Activated naive CD8-positive, alpha-beta T cell treated with anti-CD3 and anti-CD28 coated beads, Interleukin-2, amount 10 ng/mL, durations not matched to agents 7 days and 5 days (primary cell): ENCODE measurements at regions not wholly inside any gene's neighbourhood (a gene's known extent, or its start where the extent isn't known, plus 50 kb on each side); places are given as distances from the start of the nearest gene placed in this dataset.

ENCODE experiments used
- ATAC-seq: fragments of 150-1000 bp; cut with Tn5 transposase; one replicate; pipeline ENCODE4 v1.10.0; 2021; ENCODE audit warnings: low read depth, moderate library complexity
- POLR2A ChIA-PET: fragments of 350-600 bp; sonication (Branson Sonifier 250); formaldehyde crosslinking; loops from one replicate; lab custom pipeline; 2021; ENCODE audit warnings: antibody characterized with exemption; lab: Charles Lee
- DNase-seq: peaks from one replicate; pipeline ENCODE4 v3.0.0; 2021
- H3K27ac Mint-ChIP-seq: one replicate; pipeline ENCODE4 v1.8.0; 2022; ENCODE audit warnings: mild to moderate bottlenecking, mixed read lengths
- H3K27me3 Mint-ChIP-seq: one replicate; pipeline ENCODE4 v1.8.0; 2022; ENCODE audit warnings: mild to moderate bottlenecking, moderate library complexity, mixed read lengths
- H3K36me3 Mint-ChIP-seq: one replicate; pipeline ENCODE4 v1.8.0; 2021; ENCODE audit warnings: mild to moderate bottlenecking, mixed read lengths
- H3K4me1 Mint-ChIP-seq: one replicate; pipeline ENCODE4 v1.8.0; 2021; ENCODE audit warnings: mixed read lengths
- H3K4me3 Mint-ChIP-seq: one replicate; pipeline ENCODE4 v1.8.0; 2022; ENCODE audit warnings: mild to moderate bottlenecking, moderate library complexity, mixed read lengths
- H3K9me3 Mint-ChIP-seq: one replicate; pipeline ENCODE4 v1.8.0; 2021; ENCODE audit warnings: mixed read lengths

- Mint-ChIP-seq H3K4me3 (peak overlapping the region; percentile 75), H3K9me3 (no peaks in the 10 kb centered on the region), H3K36me3 (peaks cover 14% of the 10 kb centered on the region), H3K27me3 (no peaks in the 10 kb centered on the region), H3K4me1 (peaks cover 61% of the 10 kb centered on the region), H3K27ac (peak overlapping the region; percentile 86)
- POLR2A ChIA-PET = interaction anchor here (1.1 kb wide), 1 partner anchor 13 kb away, joined by 3 read pairs; no protein-coding TSS in a partner anchor
- no peak for ATAC-seq
- DNase-seq = no peak
Measured at GRCh38 chr6:144346719-144347447, 61.7 kb downstream of the UTRN start.

DNA sequence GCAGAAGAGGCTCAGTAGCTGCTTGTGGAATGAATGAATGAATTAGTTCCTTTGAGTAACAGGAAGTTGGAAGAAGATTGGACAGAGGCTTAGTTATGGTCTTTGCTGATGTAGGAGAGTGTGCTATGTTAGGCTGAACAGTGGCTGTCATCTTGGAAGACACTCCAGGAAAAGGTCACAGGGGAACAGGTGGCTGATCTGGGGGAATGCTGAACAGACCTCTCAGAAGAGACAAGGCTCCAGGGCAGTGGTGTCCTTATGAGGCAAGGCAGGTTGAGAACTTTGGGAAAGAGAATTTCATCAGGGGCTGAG, 62.3 kb downstream of the UTRN start:
- peak overlapping the region; percentile 75 for H3K4me3 Mint-ChIP-seq
- DNase-seq = no peak
- POLR2A ChIA-PET = no interaction called here
- peak overlapping the region; percentile 86 for H3K27ac Mint-ChIP-seq
- peaks cover 62% of the 10 kb centered on the region for H3K4me1 Mint-ChIP-seq
- peaks cover 14% of the 10 kb centered on the region for H3K36me3 Mint-ChIP-seq
- ATAC-seq = no peak
- no peaks in the 10 kb centered on the region for H3K27me3 Mint-ChIP-seq
- no peaks in the 10 kb centered on the region for H3K9me3 Mint-ChIP-seq

DNA sequence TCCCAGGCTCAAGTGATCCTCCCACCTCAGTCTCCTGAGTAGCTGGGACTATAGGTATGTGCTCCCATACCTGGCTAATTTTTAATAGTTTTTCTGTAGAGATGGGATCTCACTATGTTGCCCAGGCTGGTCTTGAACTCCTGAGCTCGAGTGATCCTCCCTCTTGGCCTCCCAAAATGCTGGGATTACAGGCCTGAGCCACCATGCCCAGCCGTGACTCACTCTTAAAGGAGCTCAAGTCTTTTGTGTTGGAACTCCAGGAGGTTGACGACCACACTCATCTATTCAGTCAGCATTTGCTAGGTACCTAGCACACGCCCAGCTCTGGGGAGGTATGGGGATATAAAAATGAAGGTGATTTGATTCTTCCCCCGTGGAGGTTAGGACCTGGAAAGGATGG, 62.8 kb downstream of the UTRN start:
- DNase-seq (no peak), ATAC-seq (no peak)
- H3K4me1 Mint-ChIP-seq = peaks cover 63% of the 10 kb centered on the region
- peak overlapping the region; percentile 98 for H3K27ac Mint-ChIP-seq
- no peak overlapping the region for H3K4me3 Mint-ChIP-seq
- H3K27me3 Mint-ChIP-seq = no peaks in the 10 kb centered on the region
- H3K9me3 Mint-ChIP-seq = no peaks in the 10 kb centered on the region
- H3K36me3 Mint-ChIP-seq = peaks cover 14% of the 10 kb centered on the region
- POLR2A ChIA-PET = no interaction called here

- H3K36me3 Mint-ChIP-seq = peaks cover 18% of the 10 kb centered on the region
- peaks cover 68% of the 10 kb centered on the region for H3K4me1 Mint-ChIP-seq
- H3K4me3 Mint-ChIP-seq = peak overlapping the region; percentile 89
- no peaks in the 10 kb centered on the region for H3K9me3 Mint-ChIP-seq
- DNase-seq = no peak
- POLR2A ChIA-PET = interaction anchor here (1.0 kb wide), 1 partner anchor 16 kb away, joined by 3 read pairs; no protein-coding TSS in a partner anchor
- no peaks in the 10 kb centered on the region for H3K27me3 Mint-ChIP-seq
- peak overlapping the region; percentile 98 for H3K27ac Mint-ChIP-seq
- peak; percentile 61 for ATAC-seq
Measured at GRCh38 chr6:144349690-144350527, 64.8 kb downstream of the UTRN start.

GRCh38 chr6:144350528-144350880, 65.4 kb downstream of the UTRN start:
- no peak for DNase-seq
- POLR2A ChIA-PET = interaction anchor here (1.0 kb wide), 1 partner anchor 16 kb away, joined by 3 read pairs; no protein-coding TSS in a partner anchor
- Mint-ChIP-seq H3K36me3 (peaks cover 19% of the 10 kb centered on the region), H3K4me3 (peak overlapping the region; percentile 89), H3K27me3 (no peaks in the 10 kb centered on the region), H3K27ac (peak overlapping the region; percentile 98), H3K4me1 (peaks cover 64% of the 10 kb centered on the region), H3K9me3 (no peaks in the 10 kb centered on the region)
- peak; percentile 8 for ATAC-seq

DNA sequence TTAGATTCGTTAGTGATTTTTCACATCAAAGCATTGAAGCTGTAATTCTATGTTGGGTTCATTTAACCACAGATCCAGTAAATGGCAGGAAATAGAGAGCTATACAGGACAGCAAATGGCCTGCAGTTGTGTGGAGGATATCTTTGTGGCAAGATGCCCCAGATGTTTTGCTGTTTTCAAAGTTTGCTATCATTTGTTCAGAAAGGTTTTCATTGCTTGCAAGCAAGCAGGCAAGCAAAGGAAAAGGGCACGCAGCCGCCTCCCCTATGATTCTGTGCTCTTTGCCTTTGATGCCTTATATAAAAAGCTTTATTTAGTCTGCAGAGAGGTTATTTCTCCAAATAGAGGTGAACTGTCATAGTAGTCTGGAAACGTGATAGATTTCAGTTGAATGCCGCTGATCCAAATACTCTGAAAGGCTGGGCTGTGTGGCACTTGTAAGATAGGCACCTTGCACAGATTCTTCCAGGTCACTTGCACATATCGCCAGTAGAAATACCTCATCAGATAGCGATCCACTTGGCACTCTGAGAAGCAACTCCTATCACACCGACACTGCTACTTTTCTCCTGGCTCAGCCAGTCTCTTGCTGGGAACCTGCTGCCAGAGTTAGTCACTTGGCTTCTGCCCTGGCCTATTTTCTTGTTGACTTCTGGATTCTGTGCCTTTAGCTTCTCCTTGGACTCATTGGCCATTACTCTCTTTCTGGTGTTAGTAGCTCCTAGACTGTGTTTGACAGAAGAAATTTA, 66.4 kb downstream of the UTRN start:
- peaks cover 62% of the 10 kb centered on the region for H3K4me1 Mint-ChIP-seq
- POLR2A ChIA-PET = interaction anchor here (1.0 to 1.4 kb wide), 6 partner anchors 9 to 65 kb away, joined by 3 to 6 read pairs (median 4); no protein-coding TSS in a partner anchor
- H3K4me3 Mint-ChIP-seq = peak overlapping the region; percentile 89
- peaks cover 22% of the 10 kb centered on the region for H3K36me3 Mint-ChIP-seq
- DNase-seq (no peak), ATAC-seq (peak; percentile 49)
- H3K27ac Mint-ChIP-seq = peak overlapping the region; percentile 98
- no peaks in the 10 kb centered on the region for H3K27me3 Mint-ChIP-seq
- H3K9me3 Mint-ChIP-seq = no peaks in the 10 kb centered on the region

DNA sequence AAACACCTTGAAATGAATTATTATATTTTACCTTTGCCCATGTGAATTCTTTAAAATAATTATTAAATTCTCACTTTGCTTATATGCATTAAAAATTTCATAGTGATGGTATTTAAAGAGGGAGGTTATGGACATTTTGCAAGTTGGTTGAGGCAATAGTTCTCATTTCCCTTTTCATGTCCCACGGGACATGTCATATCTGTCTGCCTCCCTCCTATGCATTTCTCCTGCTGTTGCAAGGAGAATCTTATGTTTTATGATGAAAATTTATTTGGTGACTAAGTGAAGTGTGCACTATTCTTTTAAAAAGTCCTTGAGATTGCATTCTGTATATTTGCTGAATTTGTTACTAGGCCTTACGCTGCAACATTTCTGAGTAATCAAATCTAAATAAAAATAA, 67.2 kb downstream of the UTRN start:
- Mint-ChIP-seq H3K36me3 (peaks cover 20% of the 10 kb centered on the region), H3K4me3 (peak overlapping the region; percentile 89), H3K9me3 (no peaks in the 10 kb centered on the region), H3K27me3 (no peaks in the 10 kb centered on the region), H3K27ac (peak overlapping the region; percentile 98), H3K4me1 (peaks cover 56% of the 10 kb centered on the region)
- ATAC-seq (no peak), DNase-seq (no peak)
- POLR2A ChIA-PET = interaction anchor here (1.4 kb wide), 1 partner anchor 46 kb away, joined by 3 read pairs; no protein-coding TSS in a partner anchor

- DNase-seq = no peak
- peak overlapping the region; percentile 28 for H3K4me3 Mint-ChIP-seq
- H3K9me3 Mint-ChIP-seq = no peaks in the 10 kb centered on the region
- H3K36me3 Mint-ChIP-seq = peaks cover 19% of the 10 kb centered on the region
- peak overlapping the region; percentile 63 for H3K27ac Mint-ChIP-seq
- no peak for ATAC-seq
- H3K4me1 Mint-ChIP-seq = peaks cover 46% of the 10 kb centered on the region
- POLR2A ChIA-PET = no interaction called here
- no peaks in the 10 kb centered on the region for H3K27me3 Mint-ChIP-seq
Measured at GRCh38 chr6:144353871-144354314, 68.8 kb downstream of the UTRN start.

DNA sequence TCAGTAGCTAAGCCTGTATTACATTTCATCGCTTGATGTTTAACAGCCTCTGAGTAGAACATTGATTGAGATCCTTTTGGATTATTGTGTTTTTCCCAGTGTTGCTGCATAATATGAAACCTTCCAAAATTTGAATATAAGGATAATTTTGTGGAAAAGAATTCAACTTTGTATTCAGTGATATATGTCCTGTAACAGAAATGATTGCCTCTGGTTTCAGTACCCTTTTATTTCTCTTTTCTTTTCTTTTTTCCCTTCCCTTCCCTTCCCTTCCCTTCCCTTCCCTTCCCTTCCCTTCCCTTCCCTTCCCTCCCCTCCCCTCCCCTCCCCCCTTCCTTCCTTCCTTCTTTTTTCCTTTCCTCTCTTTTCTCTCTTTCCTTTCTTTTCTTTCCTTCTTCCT, 74.6 kb downstream of the UTRN start:
- DNase-seq = no peak
- Mint-ChIP-seq H3K4me3 (peak overlapping the region; percentile 33), H3K36me3 (peaks cover 44% of the 10 kb centered on the region), H3K27me3 (no peaks in the 10 kb centered on the region), H3K9me3 (no peaks in the 10 kb centered on the region), H3K4me1 (peaks cover 38% of the 10 kb centered on the region), H3K27ac (no peak overlapping the region)
- ATAC-seq = no peak
- POLR2A ChIA-PET = no interaction called here

GRCh38 chr6:144360401-144360800, 75.3 kb downstream of the UTRN start:
- ATAC-seq = no peak
- Mint-ChIP-seq H3K9me3 (no peaks in the 10 kb centered on the region), H3K4me3 (no peak overlapping the region), H3K36me3 (peaks cover 44% of the 10 kb centered on the region), H3K4me1 (peaks cover 38% of the 10 kb centered on the region), H3K27me3 (no peaks in the 10 kb centered on the region), H3K27ac (peak overlapping the region; percentile 4)
- no peak for DNase-seq
- POLR2A ChIA-PET = no interaction called here

GRCh38 chr6:144361016-144361415, 75.9 kb downstream of the UTRN start:
- DNase-seq (no peak), ATAC-seq (no peak)
- POLR2A ChIA-PET = no interaction called here
- H3K27me3 Mint-ChIP-seq = no peaks in the 10 kb centered on the region
- H3K4me1 Mint-ChIP-seq = peaks cover 39% of the 10 kb centered on the region
- no peaks in the 10 kb centered on the region for H3K9me3 Mint-ChIP-seq
- H3K27ac Mint-ChIP-seq = no peak overlapping the region
- no peak overlapping the region for H3K4me3 Mint-ChIP-seq
- H3K36me3 Mint-ChIP-seq = peaks cover 50% of the 10 kb centered on the region

DNA sequence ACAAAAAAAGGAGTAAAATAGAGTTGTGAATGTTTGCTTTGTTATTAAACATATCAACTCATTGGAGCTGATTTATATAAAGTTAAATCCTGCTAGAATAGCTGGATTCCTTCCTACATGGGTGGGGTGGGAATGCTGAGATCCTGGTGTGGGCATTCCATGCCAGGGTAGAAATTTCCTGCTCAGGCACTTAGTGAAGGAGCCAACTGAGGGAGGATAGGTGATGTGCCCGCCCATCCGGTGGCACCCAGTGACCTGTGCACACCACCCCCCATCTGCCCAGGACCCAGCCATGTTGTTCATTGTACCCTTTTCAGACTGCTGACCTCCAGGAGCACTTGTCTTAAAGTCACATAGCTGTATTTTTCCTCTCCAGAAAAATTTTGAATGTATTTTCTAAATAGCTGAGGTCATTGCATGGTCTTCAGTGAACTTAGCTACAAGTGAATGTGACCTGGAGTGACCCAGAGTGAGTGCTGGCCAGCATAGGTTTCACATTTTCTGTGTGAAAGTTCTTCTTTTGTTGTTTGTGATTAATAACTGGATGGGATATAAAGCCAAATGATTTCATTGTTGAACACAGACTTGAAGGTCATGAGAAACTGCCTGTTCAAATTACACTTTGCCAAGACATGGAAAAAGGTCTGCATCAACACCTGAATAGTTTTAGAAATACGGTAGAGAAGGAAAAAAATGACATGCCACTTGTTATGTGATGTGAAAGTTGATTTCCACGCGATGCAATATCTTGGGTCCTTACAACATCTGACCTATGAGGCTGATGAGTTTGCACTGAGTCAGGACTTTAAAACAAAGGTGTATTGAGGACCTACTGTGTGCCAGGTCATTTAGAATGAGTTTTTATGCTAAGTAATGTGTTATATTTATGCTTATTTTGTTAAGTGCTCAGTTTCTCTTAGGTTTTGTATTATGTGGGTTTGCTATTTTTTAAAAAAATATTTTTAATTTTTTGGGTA, 77.2 kb downstream of the UTRN start:
- no peak for DNase-seq
- Mint-ChIP-seq H3K4me3 (no peak overlapping the region), H3K27ac (no peak overlapping the region), H3K36me3 (peaks cover 53% of the 10 kb centered on the region), H3K9me3 (no peaks in the 10 kb centered on the region), H3K4me1 (peaks cover 41% of the 10 kb centered on the region), H3K27me3 (no peaks in the 10 kb centered on the region)
- ATAC-seq = no peak
- POLR2A ChIA-PET = no interaction called here
